ENCODE measurements at regions not wholly inside any gene's neighbourhood (a gene's known extent, or its start where the extent isn't known, plus 50 kb on each side); places are given as distances from the start of the nearest gene placed in this dataset.

- Histone ChIP-seq H4K20me1 (ENCODE audit: insufficient read depth) (no peaks in the 10 kb centered on the region), H3K9ac (no peak overlapping the region), H3K79me2 (ENCODE audit: insufficient read depth) (no peaks in the 10 kb centered on the region), H3K36me3 (replicated peaks in 1 of 2; ENCODE audit: control insufficient read depth in 1 of 2, insufficient read depth in 2 of 2, low read length in 1 of 2) (no peaks in the 10 kb centered on the region), H3K9me2 (no peaks in the 10 kb centered on the region), H3K4me3 (ENCODE audit: low read depth in 2 of 2, low read length in 1 of 2) (no peak overlapping the region), H2AFZ (ENCODE audit: low read depth) (no peak overlapping the region), H3K4me2 (no peak overlapping the region), H3K27me3 (ENCODE audit: insufficient read depth) (no peaks in the 10 kb centered on the region), H3K4me1 (ENCODE audit: control insufficient read depth in 1 of 2, insufficient read depth in 2 of 2, low read depth in 1 of 2, low read length in 1 of 2) (no peaks in the 10 kb centered on the region; a peak in 2 of 4 replicates), H3K27ac (ENCODE audit: low read depth in 2 of 2, low read length in 1 of 2) (no peak overlapping the region), H3F3A (replicated peaks; ENCODE audit: insufficient read depth) (no peaks in the 10 kb centered on the region), H3K9me3 (no peaks in the 10 kb centered on the region)
- CTCF ChIA-PET, result no interaction called here
- POLR2A ChIA-PET, result no interaction called here
- DNase-seq, result no peak
- TF ChIP-seq GABPA (IDR thresholded peaks at IDR 0.05; ENCODE audit: low read depth), result no peak
- TF ChIP-seq GATA2 (CRISPR knock-in tag; IDR thresholded peaks at IDR 0.05), result no peak
- no peak for TF ChIP-seq TCF12 (IDR thresholded peaks at IDR 0.05)
- no peak for TF ChIP-seq RFX5 (IDR thresholded peaks at IDR 0.05; ENCODE audit: low read length)
- TF ChIP-seq, protein P1, sequence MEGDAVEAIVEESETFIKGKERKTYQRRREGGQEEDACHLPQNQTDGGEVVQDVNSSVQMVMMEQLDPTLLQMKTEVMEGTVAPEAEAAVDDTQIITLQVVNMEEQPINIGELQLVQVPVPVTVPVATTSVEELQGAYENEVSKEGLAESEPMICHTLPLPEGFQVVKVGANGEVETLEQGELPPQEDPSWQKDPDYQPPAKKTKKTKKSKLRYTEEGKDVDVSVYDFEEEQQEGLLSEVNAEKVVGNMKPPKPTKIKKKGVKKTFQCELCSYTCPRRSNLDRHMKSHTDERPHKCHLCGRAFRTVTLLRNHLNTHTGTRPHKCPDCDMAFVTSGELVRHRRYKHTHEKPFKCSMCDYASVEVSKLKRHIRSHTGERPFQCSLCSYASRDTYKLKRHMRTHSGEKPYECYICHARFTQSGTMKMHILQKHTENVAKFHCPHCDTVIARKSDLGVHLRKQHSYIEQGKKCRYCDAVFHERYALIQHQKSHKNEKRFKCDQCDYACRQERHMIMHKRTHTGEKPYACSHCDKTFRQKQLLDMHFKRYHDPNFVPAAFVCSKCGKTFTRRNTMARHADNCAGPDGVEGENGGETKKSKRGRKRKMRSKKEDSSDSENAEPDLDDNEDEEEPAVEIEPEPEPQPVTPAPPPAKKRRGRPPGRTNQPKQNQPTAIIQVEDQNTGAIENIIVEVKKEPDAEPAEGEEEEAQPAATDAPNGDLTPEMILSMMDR (IDR thresholded peaks at IDR 0.05), result no peak
- WGBS (ENCODE audit: low lambda C conversion rate), result 83% methylated on average over 17 of the region's 18 CpGs
Observed at GRCh38 chr5:105392710-105393149, 1830.1 kb upstream of the NUDT12 start.

GRCh38 chr5:105392122-105392709 is 1829.6 kb upstream of the NUDT12 start:
- H3K9me2 ChIP-seq, result no peaks in the 10 kb centered on the region
- no peak overlapping the region for H3K4me3 ChIP-seq (ENCODE audit: low read depth in 2 of 2, low read length in 1 of 2)
- 91% methylated on average over 12 of the region's 20 CpGs for WGBS (ENCODE audit: low lambda C conversion rate)

DNA sequence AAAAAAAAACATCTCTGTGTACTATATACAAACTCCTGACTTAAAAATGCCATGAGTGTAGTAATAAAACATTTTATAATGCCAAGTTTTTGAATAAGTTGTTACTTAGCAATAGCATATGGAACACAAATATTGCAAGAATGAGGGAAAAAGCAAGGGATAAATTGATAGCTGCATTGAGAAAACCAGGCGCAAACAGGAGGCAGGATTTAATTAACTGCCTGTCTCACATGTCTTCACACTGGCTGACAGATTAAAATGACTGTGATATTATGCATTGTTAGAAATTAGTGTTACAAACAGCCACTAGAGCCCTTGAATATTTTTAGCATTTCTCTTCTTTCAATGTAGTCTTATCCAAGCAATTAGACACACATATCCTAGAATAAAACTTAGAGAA is 1817.5 kb upstream of the NUDT12 start:
- H3K4me1 ChIP-seq (ENCODE audit: control insufficient read depth in 1 of 2, insufficient read depth in 2 of 2, low read depth in 1 of 2, low read length in 1 of 2), result no peaks in the 10 kb centered on the region
- POLR2A ChIA-PET, result no interaction called here
- H4K20me1 ChIP-seq (ENCODE audit: insufficient read depth), result no peaks in the 10 kb centered on the region
- TF ChIP-seq RAD21 (IDR thresholded peaks at IDR 0.05; ENCODE audit: low read length) (no peak), RFX5 (IDR thresholded peaks at IDR 0.05; ENCODE audit: low read length) (no peak), EP300 (IDR thresholded peaks at IDR 0.05; ENCODE audit: borderline replicate concordance in 1 of 2, low read depth in 1 of 2, low read length in 1 of 2) (no peak), SIN3A (IDR thresholded peaks at IDR 0.05; ENCODE audit: borderline replicate concordance, low read depth, low read length) (no peak)
- TF ChIP-seq, protein P2, sequence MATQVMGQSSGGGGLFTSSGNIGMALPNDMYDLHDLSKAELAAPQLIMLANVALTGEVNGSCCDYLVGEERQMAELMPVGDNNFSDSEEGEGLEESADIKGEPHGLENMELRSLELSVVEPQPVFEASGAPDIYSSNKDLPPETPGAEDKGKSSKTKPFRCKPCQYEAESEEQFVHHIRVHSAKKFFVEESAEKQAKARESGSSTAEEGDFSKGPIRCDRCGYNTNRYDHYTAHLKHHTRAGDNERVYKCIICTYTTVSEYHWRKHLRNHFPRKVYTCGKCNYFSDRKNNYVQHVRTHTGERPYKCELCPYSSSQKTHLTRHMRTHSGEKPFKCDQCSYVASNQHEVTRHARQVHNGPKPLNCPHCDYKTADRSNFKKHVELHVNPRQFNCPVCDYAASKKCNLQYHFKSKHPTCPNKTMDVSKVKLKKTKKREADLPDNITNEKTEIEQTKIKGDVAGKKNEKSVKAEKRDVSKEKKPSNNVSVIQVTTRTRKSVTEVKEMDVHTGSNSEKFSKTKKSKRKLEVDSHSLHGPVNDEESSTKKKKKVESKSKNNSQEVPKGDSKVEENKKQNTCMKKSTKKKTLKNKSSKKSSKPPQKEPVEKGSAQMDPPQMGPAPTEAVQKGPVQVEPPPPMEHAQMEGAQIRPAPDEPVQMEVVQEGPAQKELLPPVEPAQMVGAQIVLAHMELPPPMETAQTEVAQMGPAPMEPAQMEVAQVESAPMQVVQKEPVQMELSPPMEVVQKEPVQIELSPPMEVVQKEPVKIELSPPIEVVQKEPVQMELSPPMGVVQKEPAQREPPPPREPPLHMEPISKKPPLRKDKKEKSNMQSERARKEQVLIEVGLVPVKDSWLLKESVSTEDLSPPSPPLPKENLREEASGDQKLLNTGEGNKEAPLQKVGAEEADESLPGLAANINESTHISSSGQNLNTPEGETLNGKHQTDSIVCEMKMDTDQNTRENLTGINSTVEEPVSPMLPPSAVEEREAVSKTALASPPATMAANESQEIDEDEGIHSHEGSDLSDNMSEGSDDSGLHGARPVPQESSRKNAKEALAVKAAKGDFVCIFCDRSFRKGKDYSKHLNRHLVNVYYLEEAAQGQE (IDR thresholded peaks at IDR 0.05; ENCODE audit: low read depth, low read length), result no peak
- TF ChIP-seq, protein P3, sequence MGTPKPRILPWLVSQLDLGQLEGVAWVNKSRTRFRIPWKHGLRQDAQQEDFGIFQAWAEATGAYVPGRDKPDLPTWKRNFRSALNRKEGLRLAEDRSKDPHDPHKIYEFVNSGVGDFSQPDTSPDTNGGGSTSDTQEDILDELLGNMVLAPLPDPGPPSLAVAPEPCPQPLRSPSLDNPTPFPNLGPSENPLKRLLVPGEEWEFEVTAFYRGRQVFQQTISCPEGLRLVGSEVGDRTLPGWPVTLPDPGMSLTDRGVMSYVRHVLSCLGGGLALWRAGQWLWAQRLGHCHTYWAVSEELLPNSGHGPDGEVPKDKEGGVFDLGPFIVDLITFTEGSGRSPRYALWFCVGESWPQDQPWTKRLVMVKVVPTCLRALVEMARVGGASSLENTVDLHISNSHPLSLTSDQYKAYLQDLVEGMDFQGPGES (IDR thresholded peaks at IDR 0.05; ENCODE audit: low read depth, low read length), result no peak
- no peak overlapping the region for H3K27ac ChIP-seq (ENCODE audit: low read depth in 2 of 2, low read length in 1 of 2)
- no peaks in the 10 kb centered on the region for H3K36me3 ChIP-seq (replicated peaks in 1 of 2; ENCODE audit: control insufficient read depth in 1 of 2, insufficient read depth in 2 of 2, low read length in 1 of 2)
- H3K79me2 ChIP-seq (ENCODE audit: insufficient read depth), result no peaks in the 10 kb centered on the region
- H2AFZ ChIP-seq (ENCODE audit: low read depth), result no peak overlapping the region
- H3K27me3 ChIP-seq (ENCODE audit: insufficient read depth), result no peaks in the 10 kb centered on the region
- H3K9ac ChIP-seq, result no peak overlapping the region
- H3K4me3 ChIP-seq (ENCODE audit: low read depth in 2 of 2, low read length in 1 of 2), result no peak overlapping the region
- CTCF ChIA-PET, result no interaction called here
- DNase-seq, result no peak
- no peaks in the 10 kb centered on the region for H3F3A ChIP-seq (replicated peaks; ENCODE audit: insufficient read depth)
- no peaks in the 10 kb centered on the region for H3K9me2 ChIP-seq
- 74% methylated on average over 1 of the region's 1 CpG for WGBS (ENCODE audit: low lambda C conversion rate)
- no peaks in the 10 kb centered on the region for H3K9me3 ChIP-seq
- no peak overlapping the region for H3K4me2 ChIP-seq

More at GRCh38 chr5:105392122-105392709, 1829.6 kb upstream of the NUDT12 start:
- no peaks in the 10 kb centered on the region for H3K27me3 ChIP-seq (ENCODE audit: insufficient read depth)
- no peak for DNase-seq
- POLR2A ChIA-PET, result no interaction called here
- no peak overlapping the region for H2AFZ ChIP-seq (ENCODE audit: low read depth)
- H3K36me3 ChIP-seq (replicated peaks in 1 of 2; ENCODE audit: control insufficient read depth in 1 of 2, insufficient read depth in 2 of 2, low read length in 1 of 2), result no peaks in the 10 kb centered on the region
- no peak overlapping the region for H3K4me2 ChIP-seq
- TF ChIP-seq, protein P4, sequence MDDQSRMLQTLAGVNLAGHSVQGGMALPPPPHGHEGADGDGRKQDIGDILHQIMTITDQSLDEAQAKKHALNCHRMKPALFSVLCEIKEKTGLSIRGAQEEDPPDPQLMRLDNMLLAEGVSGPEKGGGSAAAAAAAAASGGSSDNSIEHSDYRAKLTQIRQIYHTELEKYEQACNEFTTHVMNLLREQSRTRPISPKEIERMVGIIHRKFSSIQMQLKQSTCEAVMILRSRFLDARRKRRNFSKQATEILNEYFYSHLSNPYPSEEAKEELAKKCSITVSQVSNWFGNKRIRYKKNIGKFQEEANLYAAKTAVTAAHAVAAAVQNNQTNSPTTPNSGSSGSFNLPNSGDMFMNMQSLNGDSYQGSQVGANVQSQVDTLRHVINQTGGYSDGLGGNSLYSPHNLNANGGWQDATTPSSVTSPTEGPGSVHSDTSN (IDR thresholded peaks at IDR 0.05), result no peak
- TF ChIP-seq RXRA (IDR thresholded peaks at IDR 0.05; ENCODE audit: borderline replicate concordance, low read depth) (no peak), FOSL2 (IDR thresholded peaks at IDR 0.05; ENCODE audit: borderline replicate concordance, low read depth) (no peak), POLR2AphosphoS5 (IDR thresholded peaks at IDR 0.05; ENCODE audit: low read depth, low read length) (no peak)
- H3K9me3 ChIP-seq, result no peaks in the 10 kb centered on the region
- H3K9ac ChIP-seq, result no peak overlapping the region
- no peak overlapping the region for H3K27ac ChIP-seq (ENCODE audit: low read depth in 2 of 2, low read length in 1 of 2)
- H3K4me1 ChIP-seq (ENCODE audit: control insufficient read depth in 1 of 2, insufficient read depth in 2 of 2, low read depth in 1 of 2, low read length in 1 of 2), result no peaks in the 10 kb centered on the region; a peak in 2 of 4 replicates
- CTCF ChIA-PET, result no interaction called here
- no peaks in the 10 kb centered on the region for H3K79me2 ChIP-seq (ENCODE audit: insufficient read depth)
- no peaks in the 10 kb centered on the region for H4K20me1 ChIP-seq (ENCODE audit: insufficient read depth)
- no peaks in the 10 kb centered on the region for H3F3A ChIP-seq (replicated peaks; ENCODE audit: insufficient read depth)
